ENCODE measurements at regions not wholly inside any gene's neighbourhood (a gene's known extent, or its start where the extent isn't known, plus 50 kb on each side); places are given as distances from the start of the nearest gene placed in this dataset.

DNA sequence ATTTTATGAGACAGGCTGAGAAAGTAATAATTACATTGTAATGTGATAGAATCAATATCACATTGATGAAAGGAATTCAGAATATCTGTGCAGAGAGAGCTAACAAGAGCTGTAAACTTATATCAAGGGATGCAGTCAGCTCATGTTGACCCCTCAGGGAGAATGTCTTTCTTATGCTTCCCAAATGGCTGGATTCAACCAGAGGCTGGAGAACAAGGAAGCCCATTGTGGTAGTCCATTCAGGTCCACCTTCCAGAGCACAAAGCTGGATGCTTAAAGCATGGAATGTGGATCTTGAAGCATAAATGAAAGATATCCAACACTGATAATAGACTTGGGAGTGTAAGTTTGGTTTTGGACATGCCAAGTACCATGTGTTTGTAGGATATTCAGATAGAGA is 220.0 kb downstream of the FIGN start:
- TF ChIP-seq, protein P1, sequence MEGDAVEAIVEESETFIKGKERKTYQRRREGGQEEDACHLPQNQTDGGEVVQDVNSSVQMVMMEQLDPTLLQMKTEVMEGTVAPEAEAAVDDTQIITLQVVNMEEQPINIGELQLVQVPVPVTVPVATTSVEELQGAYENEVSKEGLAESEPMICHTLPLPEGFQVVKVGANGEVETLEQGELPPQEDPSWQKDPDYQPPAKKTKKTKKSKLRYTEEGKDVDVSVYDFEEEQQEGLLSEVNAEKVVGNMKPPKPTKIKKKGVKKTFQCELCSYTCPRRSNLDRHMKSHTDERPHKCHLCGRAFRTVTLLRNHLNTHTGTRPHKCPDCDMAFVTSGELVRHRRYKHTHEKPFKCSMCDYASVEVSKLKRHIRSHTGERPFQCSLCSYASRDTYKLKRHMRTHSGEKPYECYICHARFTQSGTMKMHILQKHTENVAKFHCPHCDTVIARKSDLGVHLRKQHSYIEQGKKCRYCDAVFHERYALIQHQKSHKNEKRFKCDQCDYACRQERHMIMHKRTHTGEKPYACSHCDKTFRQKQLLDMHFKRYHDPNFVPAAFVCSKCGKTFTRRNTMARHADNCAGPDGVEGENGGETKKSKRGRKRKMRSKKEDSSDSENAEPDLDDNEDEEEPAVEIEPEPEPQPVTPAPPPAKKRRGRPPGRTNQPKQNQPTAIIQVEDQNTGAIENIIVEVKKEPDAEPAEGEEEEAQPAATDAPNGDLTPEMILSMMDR (conservative IDR thresholded peaks at IDR 0.05; ENCODE audit: low read depth, low read length), result no peak
- TF ChIP-seq EZH2phosphoT487 (IDR thresholded peaks at IDR 0.05; ENCODE audit: borderline replicate concordance, low read length), result no peak

Measured in PC-3 (cell line).